HepG2 (cell line): ENCODE measurements at regions not wholly inside any gene's neighbourhood (a gene's known extent, or its start where the extent isn't known, plus 50 kb on each side); places are given as distances from the start of the nearest gene placed in this dataset.

ENCODE experiments used
- BRD4 ChIP-seq: sonication (generic); formaldehyde crosslinking; IDR thresholded peaks from 2 replicates; pipeline ENCODE4 v1.4.0; 2020; ENCODE audit warnings: missing genetic modification reagents
- ESRRA ChIP-seq: sonication (generic); formaldehyde crosslinking; IDR thresholded peaks from 2 replicates; pipeline ENCODE4 v1.5.1; 2020; ENCODE audit warnings: mild to moderate bottlenecking, low read depth, missing genetic modification reagents
- RFX5 ChIP-seq: IDR thresholded peaks from 2 replicates; pipeline ENCODE4 v1.6.1; 2011; ENCODE audit warnings: low read depth, low read length, improper control_type of control experiment
- TP53 ChIP-seq: sonication (generic); formaldehyde crosslinking; conservative IDR thresholded peaks from 2 replicates; pipeline ENCODE4 v1.4.0; 2020; ENCODE audit warnings: missing genetic modification reagents
- ZBTB8A ChIP-seq: sonication (generic); formaldehyde crosslinking; IDR thresholded peaks from 2 replicates; pipeline ENCODE4 v1.4.0; 2020; ENCODE audit warnings: mild to moderate bottlenecking, low read depth, missing genetic modification reagents, borderline replicate concordance
- ZNF704 ChIP-seq: sonication (generic); formaldehyde crosslinking; IDR thresholded peaks from 2 replicates; pipeline ENCODE4 v1.8.1; 2023; ENCODE audit warnings: mild to moderate bottlenecking, inconsistent platforms, moderate library complexity, missing genetic modification reagents, borderline replicate concordance

GRCh38 chr7:115132096-115132495 lies 210.2 kb downstream of the MDFIC start:
- no peak for TF ChIP-seq TP53 (CRISPR knock-in tag)
- TF ChIP-seq BRD4 (CRISPR knock-in tag), result no peak
- no peak for TF ChIP-seq ZBTB8A
- no peak for TF ChIP-seq ESRRA (CRISPR knock-in tag)
- no peak for TF ChIP-seq ZNF704 (CRISPR knock-in tag)
- TF ChIP-seq RFX5, result no peak
